Loucy (cell line): ENCODE measurements at regions not wholly inside any gene's neighbourhood (a gene's known extent, or its start where the extent isn't known, plus 50 kb on each side); places are given as distances from the start of the nearest gene placed in this dataset.

ENCODE experiments used
- H2AFZ ChIP-seq: fragments of 200-600 bp; sonication (generic); 2 replicates; pipeline ENCODE4 v1.6.0; 2016; ENCODE audit warnings: antibody characterized with exemption, mild to moderate bottlenecking, low read length, moderate library complexity
- H3F3A ChIP-seq: fragments of 200-600 bp; 2 replicates; pipeline ENCODE4 v1.6.0; 2016; ENCODE audit warnings: antibody characterized with exemption, low read depth, mild to moderate bottlenecking
- H3K27me3 ChIP-seq: fragments of 200-600 bp; sonication (generic); 2 replicates; pipeline ENCODE4 v1.6.1; 2014; ENCODE audit warnings: low read length, mild to moderate bottlenecking; ENCODE audit not compliant: insufficient read depth, poor library complexity, severe bottlenecking
- H3K36me3 ChIP-seq: fragments of 200-600 bp; sonication (generic); 2 replicates; pipeline ENCODE4 v1.6.1; 2016; ENCODE audit warnings: low read length; ENCODE audit not compliant: insufficient read depth
- H3K4me1 ChIP-seq: fragments of 200-600 bp; sonication (generic); 2 replicates; pipeline ENCODE4 v1.5.1; 2014; ENCODE audit warnings: low read length, mild to moderate bottlenecking; ENCODE audit not compliant: insufficient read depth, poor library complexity, severe bottlenecking
- H3K4me2 ChIP-seq: fragments of 200-600 bp; sonication (generic); 2 replicates; pipeline ENCODE4 v1.6.0; 2014; ENCODE audit warnings: antibody characterized with exemption, low read length, low read depth, mild to moderate bottlenecking; ENCODE audit not compliant: poor library complexity, severe bottlenecking
- H3K4me3 ChIP-seq: fragments of 200-600 bp; sonication (generic); 2 replicates; pipeline ENCODE4 v1.5.1; 2014; ENCODE audit warnings: low read length, mild to moderate bottlenecking, mixed read lengths; ENCODE audit not compliant: poor library complexity, severe bottlenecking
- H3K79me2 ChIP-seq: fragments of 200-600 bp; sonication (generic); 2 replicates; pipeline ENCODE4 v1.6.1; 2014; ENCODE audit warnings: low read length; ENCODE audit not compliant: insufficient read depth
- H3K9ac ChIP-seq: fragments of 200-600 bp; sonication (generic); 2 replicates; pipeline ENCODE4 v1.6.0; 2014; ENCODE audit warnings: mild to moderate bottlenecking, low read depth, low read length, moderate library complexity; ENCODE audit not compliant: poor library complexity, severe bottlenecking
- H3K9me2 ChIP-seq: fragments of 200-600 bp; sonication (generic); replicated peaks from 2 replicates; pipeline ENCODE4 v1.6.1; 2016; ENCODE audit warnings: low read depth, low read length, mixed read lengths
- H3K9me3 ChIP-seq: fragments of 200-600 bp; sonication (generic); 2 replicates; pipeline ENCODE4 v1.6.1; 2014; ENCODE audit warnings: mild to moderate bottlenecking, antibody characterized with exemption, low read length, low read depth; ENCODE audit not compliant: insufficient read depth
- H4K20me1 ChIP-seq: fragments of 200-600 bp; sonication (generic); 2 replicates; pipeline ENCODE4 v1.6.0; 2014; ENCODE audit warnings: antibody characterized with exemption, low read length, mild to moderate bottlenecking; ENCODE audit not compliant: insufficient read depth, poor library complexity, severe bottlenecking
- EZH2phosphoT487 ChIP-seq: fragments of 200-600 bp; IDR thresholded peaks from 2 replicates; pipeline ENCODE4 v1.6.1; 2018; ENCODE audit warnings: antibody characterized with exemption, mild to moderate bottlenecking, moderate library complexity, borderline replicate concordance
- TF ChIP-seq, protein P1 (sequence below): fragments of 200-600 bp; sonication (generic); conservative IDR thresholded peaks from 2 replicates; pipeline ENCODE4 v1.5.1; 2014; ENCODE audit warnings: mild to moderate bottlenecking, antibody characterized with exemption, low read length

DNA sequence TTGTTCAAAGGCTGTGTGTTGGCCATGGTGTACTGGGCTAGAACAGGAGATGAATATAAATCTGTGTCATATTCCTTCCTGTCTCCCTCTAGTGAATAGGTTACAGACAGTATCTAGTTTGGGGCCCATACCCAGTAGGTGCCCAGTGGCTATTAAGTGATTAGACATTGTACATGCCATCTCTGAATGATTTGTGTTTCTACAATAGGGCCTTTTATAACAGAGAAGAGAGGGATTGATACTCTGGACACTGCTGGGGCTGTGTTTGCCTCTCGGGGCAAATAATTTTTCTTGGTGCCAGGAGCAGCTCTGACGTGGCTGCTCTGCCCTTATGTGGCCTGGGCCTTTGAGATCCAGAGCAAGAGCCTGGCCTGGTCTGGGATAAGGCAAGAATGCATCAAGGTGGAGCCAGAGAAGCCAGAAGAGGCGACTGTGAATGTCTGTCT lies 403.1 kb downstream of the SPRY2 start:
- no peak overlapping the region for H2AFZ ChIP-seq
- no peaks in the 10 kb centered on the region for H3K36me3 ChIP-seq
- no peaks in the 10 kb centered on the region for H3K79me2 ChIP-seq
- no peaks in the 10 kb centered on the region for H3K27me3 ChIP-seq
- peaks cover under 1% of the 10 kb centered on the region for H3K4me1 ChIP-seq
- H3K9me3 ChIP-seq: no peaks in the 10 kb centered on the region
- no peak overlapping the region for H3K4me2 ChIP-seq
- H3K9ac ChIP-seq: no peak overlapping the region
- H3K4me3 ChIP-seq: no peak overlapping the region
- TF ChIP-seq EZH2phosphoT487: no peak
- TF ChIP-seq, protein P1, sequence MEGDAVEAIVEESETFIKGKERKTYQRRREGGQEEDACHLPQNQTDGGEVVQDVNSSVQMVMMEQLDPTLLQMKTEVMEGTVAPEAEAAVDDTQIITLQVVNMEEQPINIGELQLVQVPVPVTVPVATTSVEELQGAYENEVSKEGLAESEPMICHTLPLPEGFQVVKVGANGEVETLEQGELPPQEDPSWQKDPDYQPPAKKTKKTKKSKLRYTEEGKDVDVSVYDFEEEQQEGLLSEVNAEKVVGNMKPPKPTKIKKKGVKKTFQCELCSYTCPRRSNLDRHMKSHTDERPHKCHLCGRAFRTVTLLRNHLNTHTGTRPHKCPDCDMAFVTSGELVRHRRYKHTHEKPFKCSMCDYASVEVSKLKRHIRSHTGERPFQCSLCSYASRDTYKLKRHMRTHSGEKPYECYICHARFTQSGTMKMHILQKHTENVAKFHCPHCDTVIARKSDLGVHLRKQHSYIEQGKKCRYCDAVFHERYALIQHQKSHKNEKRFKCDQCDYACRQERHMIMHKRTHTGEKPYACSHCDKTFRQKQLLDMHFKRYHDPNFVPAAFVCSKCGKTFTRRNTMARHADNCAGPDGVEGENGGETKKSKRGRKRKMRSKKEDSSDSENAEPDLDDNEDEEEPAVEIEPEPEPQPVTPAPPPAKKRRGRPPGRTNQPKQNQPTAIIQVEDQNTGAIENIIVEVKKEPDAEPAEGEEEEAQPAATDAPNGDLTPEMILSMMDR: no peak
- H3K9me2 ChIP-seq: no peaks in the 10 kb centered on the region
- no peaks in the 10 kb centered on the region for H4K20me1 ChIP-seq
- H3F3A ChIP-seq: no peaks in the 10 kb centered on the region

DNA sequence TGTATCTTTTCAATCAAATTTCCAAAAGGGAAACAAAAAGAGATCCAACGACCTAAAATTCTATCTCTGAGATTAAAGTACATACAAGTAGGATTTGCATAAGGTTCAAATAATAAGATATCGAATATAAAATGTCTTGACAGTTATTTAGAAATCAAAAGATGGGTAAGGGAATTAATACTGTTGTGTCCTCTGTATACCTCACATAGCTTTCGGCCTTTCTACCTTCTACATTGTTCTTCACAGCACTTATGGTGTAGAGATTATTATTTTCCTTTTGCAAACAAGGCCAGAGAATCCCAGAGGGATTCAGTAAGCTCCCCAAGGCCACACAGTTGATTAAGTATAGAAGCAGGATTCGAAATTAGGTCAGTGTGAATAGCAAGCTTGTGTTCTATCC lies 403.6 kb downstream of the SPRY2 start:
- H3K9me2 ChIP-seq: no peaks in the 10 kb centered on the region
- no peak overlapping the region for H3K4me3 ChIP-seq
- H3K27me3 ChIP-seq: no peaks in the 10 kb centered on the region
- H3F3A ChIP-seq: no peaks in the 10 kb centered on the region
- H3K36me3 ChIP-seq: no peaks in the 10 kb centered on the region
- H4K20me1 ChIP-seq: no peaks in the 10 kb centered on the region
- no peak overlapping the region for H3K4me2 ChIP-seq
- no peaks in the 10 kb centered on the region for H3K79me2 ChIP-seq
- H3K4me1 ChIP-seq: peaks cover 5% of the 10 kb centered on the region
- H3K9me3 ChIP-seq: no peaks in the 10 kb centered on the region
- no peak overlapping the region for H2AFZ ChIP-seq
- TF ChIP-seq EZH2phosphoT487: no peak
- TF ChIP-seq, protein P1: no peak
- no peak overlapping the region for H3K9ac ChIP-seq

DNA sequence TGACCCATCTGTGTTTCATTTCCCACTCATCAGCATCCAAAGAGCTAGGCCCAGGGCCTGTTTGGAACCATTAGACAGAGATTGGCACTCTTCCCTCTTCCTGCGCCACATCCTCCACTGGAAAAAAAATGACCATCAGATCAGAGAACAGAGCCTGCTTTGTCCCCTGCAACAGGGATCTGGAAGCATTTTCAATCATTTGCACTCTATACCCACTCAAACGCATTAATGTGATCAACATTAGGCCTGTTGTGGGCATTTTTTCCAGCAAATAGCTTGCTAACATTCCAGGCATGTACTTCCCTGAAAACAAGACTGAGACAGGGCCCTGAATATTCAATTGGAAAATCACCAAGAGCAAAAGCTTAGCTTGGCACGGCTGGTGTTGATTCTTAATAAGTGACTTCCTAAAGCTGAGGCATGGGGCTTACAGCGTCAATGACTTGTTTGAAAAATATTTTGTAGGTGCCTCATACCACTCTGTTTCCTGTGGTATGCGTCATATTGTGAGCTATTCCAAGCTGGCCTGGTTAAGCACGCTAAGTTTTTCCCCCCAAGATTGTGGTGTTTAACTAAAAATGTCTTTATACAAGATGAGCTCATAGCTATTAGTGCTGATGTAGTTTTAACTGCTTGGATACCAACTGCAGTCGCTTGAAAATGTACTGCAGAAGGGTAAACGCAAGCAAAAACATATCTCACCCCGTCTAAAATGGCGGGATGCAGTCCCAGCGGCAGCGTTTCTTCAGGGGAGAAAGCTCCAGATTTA lies 404.4 kb downstream of the SPRY2 start:
- no peak for TF ChIP-seq EZH2phosphoT487
- TF ChIP-seq, protein P1: no peak
- H3K4me1 ChIP-seq: peaks cover 6% of the 10 kb centered on the region
- H3K4me2 ChIP-seq: no peak overlapping the region
- H3K9ac ChIP-seq: no peak overlapping the region
- no peak overlapping the region for H3K4me3 ChIP-seq
- no peaks in the 10 kb centered on the region for H3K79me2 ChIP-seq
- no peaks in the 10 kb centered on the region for H3K9me3 ChIP-seq
- no peaks in the 10 kb centered on the region for H3F3A ChIP-seq
- H3K36me3 ChIP-seq: no peaks in the 10 kb centered on the region
- H4K20me1 ChIP-seq: no peaks in the 10 kb centered on the region
- H3K9me2 ChIP-seq: no peaks in the 10 kb centered on the region
- H2AFZ ChIP-seq: no peak overlapping the region
- no peaks in the 10 kb centered on the region for H3K27me3 ChIP-seq
